IPS-18c (cell line): ENCODE measurements at regions not wholly inside any gene's neighbourhood (a gene's known extent, or its start where the extent isn't known, plus 50 kb on each side); places are given as distances from the start of the nearest gene placed in this dataset.

ENCODE experiments used
- H3K4me3 ChIP-seq: 2 replicates; pipeline ENCODE4 v1.7.0; 2013; ENCODE audit warnings: low read depth, mild to moderate bottlenecking, low read length, moderate library complexity; ENCODE audit not compliant: insufficient read depth
- H3K9me3 ChIP-seq: one replicate; pipeline ENCODE4 v1.6.1; 2013; ENCODE audit warnings: mild to moderate bottlenecking, low read length, moderate library complexity; ENCODE audit not compliant: control insufficient read depth, insufficient read depth

- Histone ChIP-seq H3K4me3 (no peak overlapping the region), H3K9me3 (no peaks in the 10 kb centered on the region)
These were observed 480.4 kb upstream of the TRIB2 start for GRCh38 chr2:12236136-12236844.

- H3K9me3 ChIP-seq: no peaks in the 10 kb centered on the region
- H3K4me3 ChIP-seq: no peak overlapping the region
These were observed 476.5 kb upstream of the TRIB2 start for GRCh38 chr2:12240206-12240605.

- Histone ChIP-seq H3K4me3 (no peak overlapping the region), H3K9me3 (no peaks in the 10 kb centered on the region)
These were observed 473.4 kb upstream of the TRIB2 start for GRCh38 chr2:12243381-12243780.

GRCh38 chr2:12244070-12244469, 472.7 kb upstream of the TRIB2 start:
- no peaks in the 10 kb centered on the region for H3K9me3 ChIP-seq
- H3K4me3 ChIP-seq: no peak overlapping the region

GRCh38 chr2:12251121-12251520, 465.6 kb upstream of the TRIB2 start:
- Histone ChIP-seq H3K9me3 (no peaks in the 10 kb centered on the region), H3K4me3 (no peak overlapping the region)

GRCh38 chr2:12251749-12252148, 465.0 kb upstream of the TRIB2 start:
- H3K9me3 ChIP-seq: no peaks in the 10 kb centered on the region

GRCh38 chr2:12253167-12253778, 463.5 kb upstream of the TRIB2 start:
- no peaks in the 10 kb centered on the region for H3K9me3 ChIP-seq
- H3K4me3 ChIP-seq: no peak overlapping the region

More at GRCh38 chr2:12251749-12252148, 465.0 kb upstream of the TRIB2 start:
- H3K4me3 ChIP-seq: no peak overlapping the region

GRCh38 chr2:12254280-12254860, 462.4 kb upstream of the TRIB2 start:
- Histone ChIP-seq H3K4me3 (no peak overlapping the region), H3K9me3 (no peaks in the 10 kb centered on the region)

GRCh38 chr2:12256206-12256605, 460.5 kb upstream of the TRIB2 start:
- no peak overlapping the region for H3K4me3 ChIP-seq
- H3K9me3 ChIP-seq: no peaks in the 10 kb centered on the region

GRCh38 chr2:12257476-12257875, 459.3 kb upstream of the TRIB2 start:
- no peaks in the 10 kb centered on the region for H3K9me3 ChIP-seq
- no peak overlapping the region for H3K4me3 ChIP-seq

- Histone ChIP-seq H3K9me3 (no peaks in the 10 kb centered on the region), H3K4me3 (no peak overlapping the region)
These were observed 457.2 kb upstream of the TRIB2 start for GRCh38 chr2:12259493-12259892.

GRCh38 chr2:12261986-12262680, 454.6 kb upstream of the TRIB2 start:
- H3K4me3 ChIP-seq: no peak overlapping the region
- no peaks in the 10 kb centered on the region for H3K9me3 ChIP-seq

- H3K9me3 ChIP-seq: no peaks in the 10 kb centered on the region
- no peak overlapping the region for H3K4me3 ChIP-seq
These were observed 453.9 kb upstream of the TRIB2 start for GRCh38 chr2:12262681-12263436.

- Histone ChIP-seq H3K4me3 (no peak overlapping the region), H3K9me3 (no peaks in the 10 kb centered on the region)
These were observed 453.0 kb upstream of the TRIB2 start for GRCh38 chr2:12263730-12264129.

- no peak overlapping the region for H3K4me3 ChIP-seq
- no peaks in the 10 kb centered on the region for H3K9me3 ChIP-seq
These were observed 452.6 kb upstream of the TRIB2 start for GRCh38 chr2:12264146-12264545.

GRCh38 chr2:12265646-12266045, 451.1 kb upstream of the TRIB2 start:
- no peaks in the 10 kb centered on the region for H3K9me3 ChIP-seq
- no peak overlapping the region for H3K4me3 ChIP-seq

GRCh38 chr2:12267042-12267441, 449.7 kb upstream of the TRIB2 start:
- H3K9me3 ChIP-seq: no peaks in the 10 kb centered on the region
- no peak overlapping the region for H3K4me3 ChIP-seq
